GM21526 (cell line): ENCODE measurements at regions not wholly inside any gene's neighbourhood (a gene's known extent, or its start where the extent isn't known, plus 50 kb on each side); places are given as distances from the start of the nearest gene placed in this dataset.
A peak's percentile ranks its signal among the peaks of the same experiment; 100 is the strongest.
"Not testable (repeated sequence)": the region's sequence is repeated elsewhere in the genome, so short reads cannot be mapped to it uniquely, and the experiment has no call there.

Experiments used
- ATAC-seq: cut with Tn5 transposase; IDR thresholded peaks from one replicate; pipeline ENCODE4 v1.9.1; 2021; ENCODE audit warnings: moderate library complexity; ENCODE audit not compliant: unreplicated experiment, low FRiP score

DNA sequence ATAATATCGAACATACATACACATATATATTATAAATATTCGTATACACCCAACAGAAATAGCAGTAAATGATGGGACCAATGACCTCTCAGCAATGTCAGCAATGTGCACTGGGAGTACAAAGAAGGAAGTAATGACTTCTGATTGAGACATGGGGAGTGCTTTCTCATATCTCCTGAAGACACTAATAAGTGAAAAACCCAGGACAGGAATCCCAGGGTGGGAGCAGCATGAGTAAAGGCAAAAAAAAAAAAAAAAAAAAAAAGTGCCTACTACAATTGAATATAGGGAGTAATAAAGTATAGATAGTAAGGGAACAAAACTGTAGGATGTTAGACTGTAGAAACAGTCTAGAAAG is 491.3 kb downstream of the IRS1 start:
- ATAC-seq: no peak

DNA sequence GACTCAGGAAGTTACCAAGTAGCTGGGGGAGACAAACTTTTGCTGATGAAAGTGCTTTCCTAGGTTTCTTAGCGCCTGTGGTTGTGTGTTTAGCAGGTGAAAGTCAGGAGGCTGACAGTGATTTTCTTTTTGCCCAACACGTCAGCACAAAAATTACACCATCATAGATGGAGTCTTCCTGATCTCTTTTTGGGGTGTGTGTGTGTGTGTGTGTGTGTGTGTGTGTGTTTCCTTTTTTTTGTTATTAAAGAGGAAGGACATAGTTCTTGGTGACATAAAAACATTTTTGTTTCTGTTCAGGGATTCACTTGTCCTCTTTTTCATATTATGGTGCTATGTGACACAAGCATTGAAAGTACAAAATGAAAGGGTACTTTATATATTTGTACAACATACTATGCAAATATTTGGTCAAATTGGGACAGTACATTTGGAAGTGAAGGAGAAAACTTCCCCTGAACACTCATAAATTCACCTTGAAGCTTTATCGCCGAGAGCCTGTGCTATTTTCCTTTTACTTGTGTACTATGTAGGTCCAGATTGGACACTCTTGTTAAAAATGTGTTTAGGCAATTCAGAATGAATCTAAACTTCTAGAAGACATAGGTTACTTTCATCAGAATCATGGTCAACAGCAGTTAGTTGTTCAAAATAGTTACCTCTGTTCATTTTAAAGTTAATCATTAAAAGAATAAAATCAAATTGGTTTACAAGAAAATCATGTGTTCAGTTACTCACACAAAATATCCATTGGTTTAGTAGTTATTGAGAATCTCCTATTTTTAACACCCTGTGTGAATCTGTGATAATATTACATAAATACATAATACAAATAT is 491.9 kb downstream of the IRS1 start:
- no peak for ATAC-seq

DNA sequence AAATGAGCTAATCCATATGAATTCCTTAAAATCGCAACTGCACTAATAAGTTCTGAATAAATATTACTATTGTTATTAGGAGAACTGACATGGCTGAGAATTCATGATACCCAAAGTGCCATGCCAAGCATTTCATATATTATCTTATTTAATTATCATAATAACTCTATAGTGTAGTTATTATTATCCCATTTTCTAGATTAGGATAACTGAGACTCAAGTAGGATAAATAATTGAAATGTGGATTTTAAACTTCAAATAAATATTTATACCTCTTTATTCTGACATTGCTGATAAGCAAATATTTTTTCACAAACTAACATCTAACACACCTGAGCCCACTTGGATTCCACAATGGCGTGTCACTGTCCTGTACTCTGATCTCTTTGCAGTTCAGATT is 492.7 kb downstream of the IRS1 start:
- no peak for ATAC-seq

DNA sequence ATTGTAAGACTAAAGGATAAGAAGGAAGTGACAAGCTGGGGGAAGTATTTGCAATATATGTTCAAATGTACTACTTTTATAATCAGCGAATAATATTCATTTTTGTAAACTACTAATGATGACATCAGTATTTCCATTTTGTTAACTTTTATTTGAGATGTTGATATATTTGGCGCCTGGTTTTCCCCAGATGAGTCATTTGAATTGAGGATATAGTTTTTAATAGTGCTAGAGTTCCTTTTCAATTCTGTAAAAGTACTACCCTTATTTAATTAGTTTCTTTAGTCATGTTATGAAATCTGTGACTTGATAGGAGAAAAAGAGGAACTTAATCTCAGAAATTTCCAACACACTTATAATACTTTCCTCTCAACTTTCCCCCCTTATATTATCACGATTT is 495.3 kb downstream of the IRS1 start:
- ATAC-seq: no peak

DNA sequence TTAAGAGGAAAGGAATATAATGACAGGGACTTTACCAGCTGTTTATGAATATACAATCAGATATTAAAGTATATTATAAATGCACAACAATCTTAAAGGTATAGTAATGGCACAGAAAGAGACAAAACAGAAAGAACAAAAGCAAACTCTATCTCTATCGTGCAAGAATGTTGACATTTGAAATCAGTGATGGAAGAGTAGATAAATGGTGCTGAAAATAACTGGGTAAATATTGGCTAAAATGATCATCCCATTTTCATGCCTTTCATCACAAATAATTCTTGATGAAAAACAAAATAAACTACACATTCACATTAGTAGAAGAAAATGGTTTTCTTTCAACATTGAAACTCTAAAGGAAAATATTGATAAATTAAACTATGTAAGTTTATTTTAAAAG is 495.9 kb downstream of the IRS1 start:
- no peak for ATAC-seq

DNA sequence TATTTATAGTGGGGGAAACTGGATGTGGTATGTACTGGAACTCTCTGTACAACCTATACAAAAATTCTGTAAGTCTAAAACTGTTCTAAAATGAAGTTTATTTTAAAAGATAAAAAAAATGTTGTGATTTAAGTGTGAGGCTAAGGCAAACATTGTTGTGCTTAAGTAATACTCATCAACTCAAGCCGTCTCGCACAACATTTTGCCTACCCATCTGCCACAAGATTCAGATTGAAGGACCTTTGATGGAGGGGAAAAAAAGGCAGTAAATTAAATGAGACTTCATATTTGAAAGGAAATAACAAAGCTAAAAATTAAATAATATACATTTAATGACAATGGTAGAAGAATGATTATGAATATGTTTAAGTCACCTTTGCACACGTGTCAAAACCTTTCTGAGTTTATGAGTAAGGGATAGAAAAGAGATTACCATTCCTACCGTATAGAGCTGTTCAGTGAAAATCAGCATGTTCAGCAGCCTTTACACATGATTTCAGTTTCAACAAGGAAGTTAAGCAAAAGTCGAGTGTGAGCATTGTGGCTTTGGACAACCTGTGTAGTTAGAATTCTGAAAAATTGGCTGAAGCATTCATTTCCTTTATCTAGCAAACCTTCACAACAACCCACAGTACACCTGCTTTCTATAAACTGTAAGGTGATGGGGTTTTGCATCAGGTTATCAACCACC is 499.3 kb downstream of the IRS1 start:
- ATAC-seq: peak; percentile 98

DNA sequence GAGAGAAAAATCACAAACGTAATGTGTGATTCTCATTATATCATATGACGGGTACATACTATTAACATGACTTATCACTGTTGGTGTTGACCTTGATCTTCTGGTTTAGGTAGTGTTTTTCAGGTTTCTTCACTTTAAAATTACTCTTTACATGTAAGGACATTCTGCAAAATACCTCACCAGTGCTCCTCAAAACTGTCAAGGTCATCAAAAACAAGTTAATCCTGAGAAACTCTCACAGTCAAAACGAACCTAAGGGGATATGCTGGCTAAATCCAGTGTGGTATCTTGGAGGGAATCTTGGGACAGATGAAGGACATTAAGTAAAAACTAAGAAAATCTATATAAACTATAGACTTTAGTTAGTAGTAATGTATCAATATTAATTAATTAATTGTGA is 499.8 kb downstream of the IRS1 start:
- ATAC-seq: no peak

DNA sequence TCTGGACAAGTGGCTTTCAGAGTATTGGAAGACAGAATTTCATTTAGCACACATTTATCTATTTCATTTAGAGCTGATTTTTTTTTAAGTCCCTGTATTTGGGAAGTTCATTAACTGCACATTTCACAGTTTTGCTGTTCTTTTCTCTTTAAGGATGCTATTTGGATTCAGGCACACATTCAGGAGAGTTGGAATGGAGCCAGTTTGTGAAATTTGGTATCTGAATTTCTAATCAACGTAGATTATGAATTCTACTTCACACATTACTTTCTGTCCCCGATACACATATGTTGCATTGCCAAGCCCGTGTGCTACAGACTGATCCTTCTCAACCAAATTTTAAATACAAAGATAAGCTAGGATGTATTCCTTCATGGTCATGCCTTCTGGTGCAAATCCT is 503.9 kb downstream of the IRS1 start:
- no peak for ATAC-seq

DNA sequence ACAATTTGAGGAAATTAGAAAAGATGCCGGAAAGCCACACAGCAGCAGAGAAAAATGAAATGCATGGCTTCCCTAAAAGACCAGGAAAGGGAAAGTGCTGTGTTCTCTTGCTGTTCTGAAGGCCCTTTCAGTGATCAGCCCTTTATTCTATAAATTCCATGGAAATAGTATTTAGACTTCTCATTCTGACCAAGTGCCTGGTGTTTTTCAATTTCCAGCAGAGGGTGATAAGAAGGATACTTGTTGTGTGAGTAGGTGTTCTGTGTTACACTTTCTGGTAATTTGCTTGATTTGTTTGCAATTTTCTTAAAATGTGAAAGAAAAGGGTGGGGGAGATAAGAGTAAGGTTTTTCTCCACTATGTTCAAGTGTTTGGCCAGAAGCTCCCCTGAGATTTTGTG is 504.5 kb downstream of the IRS1 start:
- no peak for ATAC-seq

DNA sequence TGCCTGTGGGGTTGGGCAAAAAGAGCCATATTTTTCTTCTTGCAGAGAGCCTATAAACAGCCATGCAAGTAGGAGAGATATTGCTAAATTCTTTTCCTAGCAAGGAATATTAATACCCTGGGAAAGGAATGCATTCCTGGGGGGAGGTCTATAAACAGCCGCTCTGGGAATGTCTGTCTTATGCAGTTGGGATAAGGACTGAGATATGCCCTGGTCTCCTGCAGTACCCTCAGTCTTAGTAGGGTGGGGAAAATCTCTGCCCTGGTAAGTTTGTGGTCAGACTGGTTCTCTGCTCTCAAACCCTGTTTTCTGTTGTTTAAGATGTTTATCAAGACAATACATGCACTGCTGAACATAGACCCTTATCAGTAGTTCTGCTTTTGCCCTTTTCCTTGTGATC is 508.3 kb downstream of the IRS1 start:
- ATAC-seq: not testable (repeated sequence)

DNA sequence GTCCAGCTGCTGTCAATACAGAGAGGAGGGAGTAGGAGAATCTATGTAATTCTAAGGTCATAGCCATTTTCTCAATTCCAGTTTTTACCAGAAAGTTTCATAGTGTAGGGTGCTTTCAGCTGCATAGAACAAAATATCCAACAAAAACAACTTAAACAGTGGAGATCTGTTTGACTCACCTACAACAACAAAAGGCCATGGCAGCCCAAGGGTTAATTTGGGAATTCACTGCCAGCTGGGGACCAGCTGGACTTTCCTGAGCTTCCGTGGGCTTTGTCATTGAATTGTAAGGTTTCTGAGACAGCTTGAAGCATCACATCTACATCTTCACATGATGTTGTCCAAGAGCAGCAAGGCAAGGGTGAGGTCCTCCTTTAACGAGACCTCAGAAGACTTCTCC is 512.7 kb downstream of the IRS1 start:
- ATAC-seq: no peak

DNA sequence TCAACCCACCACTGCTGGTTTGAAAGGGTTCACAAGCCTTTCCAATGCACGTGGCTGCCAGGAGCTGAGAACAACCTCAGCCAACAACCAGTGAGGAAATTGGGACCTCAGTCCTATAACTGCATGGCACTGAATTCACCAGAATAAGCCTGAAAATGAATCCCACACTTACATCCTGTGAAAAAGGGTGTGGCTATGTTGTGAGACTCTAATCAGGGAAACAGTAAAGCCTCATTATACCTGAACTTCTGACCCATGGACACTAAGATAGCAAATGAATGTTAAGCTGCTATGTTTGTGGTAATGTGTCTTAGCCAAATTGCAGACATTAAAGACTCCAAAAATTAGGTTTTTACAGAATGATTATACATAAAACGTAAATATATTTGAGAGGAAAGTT is 515.8 kb downstream of the IRS1 start:
- ATAC-seq: no peak

DNA sequence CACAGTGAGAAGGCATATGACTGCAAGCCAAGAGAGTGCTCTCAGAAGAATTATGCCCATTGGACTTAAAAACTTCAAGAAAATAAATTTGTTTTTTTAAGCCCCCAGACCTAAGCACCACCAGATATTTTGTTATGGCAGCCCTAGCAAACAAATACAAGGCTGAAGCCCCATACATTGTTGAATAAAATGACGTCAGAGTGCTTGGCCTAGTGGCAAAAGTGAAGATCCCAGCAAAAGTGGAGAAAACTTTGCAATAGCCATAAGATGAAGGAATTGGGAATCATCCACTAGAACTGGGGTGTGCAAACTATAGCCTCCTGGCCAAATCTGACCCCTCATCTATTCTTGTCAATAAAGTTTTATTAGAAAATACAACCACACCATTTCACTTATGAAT is 517.5 kb downstream of the IRS1 start:
- ATAC-seq: no peak

DNA sequence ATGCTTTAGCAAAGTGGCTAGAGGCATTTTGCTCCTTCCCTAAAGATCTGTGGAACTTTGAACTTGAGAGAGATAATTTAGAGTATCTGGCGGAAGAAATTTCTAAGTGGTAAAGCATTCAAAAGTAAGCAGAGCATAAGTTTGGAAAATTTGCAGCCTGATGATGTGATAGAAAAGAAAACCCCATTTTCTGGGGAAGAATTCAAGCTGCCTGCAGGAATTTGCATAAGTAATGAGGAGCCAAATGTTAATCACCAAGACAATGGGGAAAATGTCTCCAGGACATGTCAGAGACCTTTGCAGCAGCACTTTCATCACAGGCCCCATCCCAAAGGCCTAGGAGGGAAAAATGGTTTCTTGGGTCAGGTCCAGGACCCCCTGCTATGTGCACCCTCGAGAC is 519.5 kb downstream of the IRS1 start:
- not testable (repeated sequence) for ATAC-seq

DNA sequence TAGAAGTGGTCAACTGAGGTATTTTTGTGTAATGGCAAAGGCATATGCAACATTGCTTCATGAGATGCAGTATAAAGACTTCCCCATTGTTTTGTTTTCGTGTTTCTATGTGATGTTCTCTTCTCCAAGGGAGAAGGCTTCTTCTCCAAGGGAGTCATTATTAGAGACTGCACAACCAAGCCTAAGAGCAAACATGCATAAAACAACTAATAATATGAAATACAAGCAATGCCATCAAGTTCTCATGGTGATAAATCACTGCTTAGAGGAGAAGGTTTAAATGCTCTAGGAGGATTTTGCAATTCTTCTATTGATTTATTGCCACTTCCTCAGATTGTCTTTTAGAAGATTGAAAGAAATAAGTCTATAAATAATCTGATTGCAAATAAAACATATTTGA is 524.4 kb downstream of the IRS1 start:
- no peak for ATAC-seq

DNA sequence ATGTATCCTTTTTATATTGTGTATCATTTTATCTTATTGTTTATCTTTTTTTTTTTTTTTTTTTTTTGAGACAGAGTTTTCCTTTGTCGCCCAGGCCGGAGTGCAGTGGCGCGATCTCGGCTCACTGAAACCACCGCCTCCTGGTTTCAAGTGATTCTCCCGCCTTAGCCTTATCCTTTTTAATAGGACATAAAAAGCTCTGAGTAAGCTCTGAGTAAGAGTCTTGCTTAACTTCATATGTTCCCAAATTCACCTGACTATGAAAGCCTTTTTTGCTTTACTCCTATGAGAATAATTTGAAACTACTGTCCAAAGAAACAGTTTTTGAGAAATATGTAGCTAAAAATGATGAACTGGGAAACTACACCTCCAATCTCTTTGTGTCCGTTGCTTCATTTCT is 525.5 kb downstream of the IRS1 start:
- ATAC-seq: no peak

DNA sequence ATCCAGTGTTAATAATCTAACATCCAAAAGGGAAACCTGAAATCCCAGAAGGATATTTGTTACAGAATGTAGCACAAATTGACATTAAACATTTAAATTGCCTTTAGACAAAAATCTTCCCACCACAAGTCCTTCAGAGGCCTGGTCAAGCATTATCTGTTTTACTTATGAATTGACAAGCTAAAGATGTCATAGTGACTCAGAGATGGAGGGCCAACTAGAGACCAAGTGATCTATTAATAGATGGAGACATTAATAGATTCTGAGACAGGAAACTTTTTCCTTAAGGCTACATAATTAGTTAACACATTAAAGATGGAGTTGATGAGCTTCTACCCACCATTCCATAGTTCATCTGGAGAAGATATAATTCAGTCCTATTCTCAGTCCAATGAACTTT is 526.2 kb downstream of the IRS1 start:
- no peak for ATAC-seq

DNA sequence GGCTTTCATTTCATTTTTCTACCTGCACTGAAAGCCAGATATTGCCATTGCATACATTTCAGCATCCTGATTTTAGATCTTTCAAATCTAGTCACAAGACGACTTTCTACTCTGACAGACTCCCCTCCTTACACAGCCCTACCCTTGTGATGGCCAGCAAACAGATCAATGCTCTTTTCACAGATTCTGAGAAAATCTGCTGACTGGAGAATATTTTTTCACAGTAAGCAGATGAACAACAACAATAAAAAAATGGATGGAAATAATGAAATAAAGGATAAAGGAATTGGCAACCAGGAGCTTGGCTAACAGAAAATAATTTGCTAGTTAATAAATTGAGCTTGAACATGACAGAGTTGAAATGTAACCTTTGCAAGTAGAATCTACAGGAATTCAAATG is 527.2 kb downstream of the IRS1 start:
- no peak for ATAC-seq

DNA sequence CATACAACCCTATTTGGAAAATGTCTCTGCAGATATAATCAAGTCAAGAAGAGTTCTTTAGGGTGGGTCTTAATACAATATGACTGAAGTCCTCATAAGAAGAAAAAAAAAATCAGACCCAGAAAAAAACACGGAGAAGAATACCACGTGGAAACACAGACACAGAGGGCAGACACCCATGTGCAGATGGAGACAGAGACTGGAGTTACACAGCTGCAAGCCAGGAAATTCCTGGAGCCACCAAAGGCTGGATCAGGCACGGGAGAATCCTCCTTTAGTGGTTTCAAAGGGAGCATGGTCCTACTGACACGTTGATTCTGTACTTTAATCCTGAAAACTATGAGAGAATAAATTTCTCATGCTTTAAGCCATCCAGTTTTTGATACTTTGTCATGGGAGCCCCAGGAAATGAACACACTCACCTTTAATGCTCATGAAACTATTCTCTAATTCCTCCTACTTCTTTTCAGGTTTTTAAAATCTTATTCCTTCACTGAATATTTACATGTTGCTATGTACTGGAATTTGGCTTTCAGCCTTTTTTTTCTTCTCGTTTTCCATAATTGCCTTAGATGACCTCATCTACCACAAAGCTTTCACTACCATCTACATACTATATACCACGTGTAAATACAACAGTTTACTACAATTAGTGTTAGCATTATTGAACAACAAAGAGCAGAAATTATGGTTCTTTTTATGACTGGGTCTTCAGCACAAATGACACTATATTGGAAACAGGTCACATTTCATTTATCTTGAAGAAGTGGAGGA is 529.1 kb downstream of the IRS1 start:
- no peak for ATAC-seq

DNA sequence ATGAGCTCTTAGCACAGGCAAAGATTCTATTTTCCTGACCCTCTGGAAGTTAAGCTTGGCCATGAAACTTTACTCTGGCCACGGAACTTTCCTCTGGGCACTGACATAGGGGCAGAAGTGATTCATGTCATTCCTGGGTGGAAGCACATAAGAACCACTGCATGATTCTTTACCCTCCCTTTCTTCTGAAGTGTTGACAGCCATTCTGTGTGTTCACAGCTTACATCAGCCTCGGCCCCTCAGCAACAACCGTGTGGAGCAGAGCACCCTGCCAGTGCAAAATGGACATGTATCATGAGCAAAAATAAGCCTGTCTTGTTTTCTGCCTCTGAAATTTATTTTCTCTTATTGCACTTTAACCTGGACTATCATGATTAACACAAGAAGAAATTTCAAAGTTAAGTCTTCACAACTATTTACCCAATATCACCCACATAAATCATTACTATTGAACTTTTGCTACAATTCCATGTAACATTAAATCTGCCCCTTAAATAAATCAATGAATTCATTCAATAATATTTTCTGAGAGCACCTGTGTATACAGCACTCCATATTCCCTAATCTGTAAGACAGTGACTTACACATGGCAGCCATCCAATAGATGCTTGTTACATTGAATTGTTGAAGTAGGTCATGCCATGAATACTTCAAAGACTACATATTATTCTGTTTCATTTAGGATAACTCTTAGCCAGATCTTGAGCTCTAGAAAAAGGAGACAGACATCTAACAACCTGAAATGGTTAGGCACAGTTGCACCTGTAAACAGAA is 531.9 kb downstream of the IRS1 start:
- ATAC-seq: no peak
